ENCODE measurements at regions not wholly inside any gene's neighbourhood (a gene's known extent, or its start where the extent isn't known, plus 50 kb on each side); places are given as distances from the start of the nearest gene placed in this dataset.

DNA sequence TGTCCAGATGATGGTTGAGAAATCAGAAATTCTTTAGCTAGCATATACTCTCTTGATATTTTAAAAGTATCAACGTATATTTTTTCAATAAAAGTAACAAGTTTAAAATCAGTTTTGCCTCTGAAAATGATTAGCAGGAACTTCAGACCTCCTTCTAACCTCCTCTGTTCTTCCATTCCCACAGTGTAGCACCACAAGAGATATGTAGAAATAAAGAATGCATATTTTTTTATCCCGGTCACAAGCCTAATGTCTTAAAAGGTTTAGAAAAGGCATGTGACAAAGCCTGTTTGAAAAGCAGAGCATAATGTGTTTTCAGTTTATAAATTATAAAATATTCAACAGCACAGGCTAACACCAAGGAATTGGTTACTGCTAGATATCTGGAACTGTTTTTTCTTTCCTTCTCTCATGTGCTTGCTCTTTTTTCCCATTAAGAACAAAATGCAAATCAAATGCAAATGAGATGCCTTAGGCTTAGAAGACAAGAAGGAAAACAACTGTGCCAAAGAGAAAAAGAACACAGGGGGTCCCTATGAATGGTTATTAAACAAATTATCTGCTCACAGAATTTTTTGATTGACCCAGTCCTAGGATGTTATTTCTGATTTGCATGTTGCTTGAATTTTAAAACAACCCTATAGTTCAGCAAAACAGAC is 351.7 kb upstream of the FAM241A start:
- no peak for DNase-seq (ENCODE audit: low read depth, low spot score)

DNA sequence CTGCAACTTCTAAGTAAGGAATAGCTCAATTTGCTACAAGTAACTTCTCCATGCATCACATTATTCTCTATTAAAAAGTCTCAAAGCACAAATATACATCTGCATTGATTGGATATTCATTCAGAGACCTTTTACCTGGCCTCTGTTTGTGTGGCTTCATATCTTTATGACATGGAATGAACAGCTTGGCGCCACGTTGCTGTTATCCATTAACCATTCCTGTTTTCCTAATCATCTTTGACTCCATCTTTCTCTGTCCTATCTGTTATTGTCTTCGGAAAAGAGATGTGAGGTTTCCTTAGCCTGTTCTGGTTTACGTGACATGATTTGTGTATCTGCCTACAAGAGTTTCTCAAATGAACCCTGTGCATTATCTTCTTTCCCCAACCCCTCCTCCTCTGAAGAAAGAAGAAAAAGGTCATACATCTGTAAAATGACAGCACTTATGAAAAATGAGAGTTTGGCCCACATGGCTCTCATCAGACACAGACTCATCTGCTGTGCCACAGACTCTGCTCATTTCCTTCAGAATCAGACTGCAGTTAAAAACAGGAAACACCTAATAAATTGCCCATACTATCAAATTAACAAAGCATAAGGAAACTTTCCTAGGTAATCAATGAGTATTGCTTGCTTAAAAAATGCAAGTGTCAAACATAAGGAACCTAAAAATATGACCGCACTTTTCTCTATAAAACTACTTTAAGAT is 347.6 kb upstream of the FAM241A start:
- no peak for DNase-seq (ENCODE audit: low read depth, low spot score)

DNA sequence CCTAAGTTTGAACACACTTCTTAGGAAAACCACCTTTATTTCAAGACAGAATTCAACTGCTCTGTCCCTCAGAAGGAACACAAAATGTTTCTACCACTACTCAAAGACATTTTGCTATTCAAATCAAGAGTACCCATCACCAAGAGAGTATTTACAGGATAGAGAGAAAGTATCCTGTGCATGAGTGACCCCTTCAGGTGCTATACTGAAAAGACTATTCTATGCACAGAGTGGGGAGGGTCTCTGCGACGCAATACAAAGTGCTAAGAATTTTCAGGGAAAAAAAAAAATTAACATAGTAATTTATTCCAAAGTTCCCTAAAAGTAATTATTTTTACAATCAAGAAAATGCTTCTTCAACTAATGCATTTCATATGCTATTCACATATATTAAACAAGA is 346.4 kb upstream of the FAM241A start:
- no peak for DNase-seq (ENCODE audit: low read depth, low spot score)

DNA sequence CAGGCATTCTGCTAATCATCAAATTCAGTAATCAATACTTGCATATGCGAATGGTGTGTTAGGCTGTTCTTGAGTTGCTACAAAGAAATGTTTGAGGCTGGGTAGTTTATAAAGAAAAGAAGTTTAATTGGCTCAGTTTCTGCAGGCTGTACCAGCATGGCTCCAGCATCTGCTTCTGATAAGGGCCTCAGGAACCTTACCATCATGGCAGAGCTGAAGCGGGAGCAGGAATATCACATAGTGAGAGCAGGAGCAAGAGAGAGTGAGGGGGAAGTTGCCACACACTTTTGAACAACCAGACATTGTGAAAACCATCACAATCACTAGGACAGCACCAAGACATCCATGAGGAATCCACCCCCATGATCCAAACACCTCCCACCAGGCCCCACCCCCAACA is 344.7 kb upstream of the FAM241A start:
- DNase-seq (ENCODE audit: low read depth, low spot score), result no peak

DNA sequence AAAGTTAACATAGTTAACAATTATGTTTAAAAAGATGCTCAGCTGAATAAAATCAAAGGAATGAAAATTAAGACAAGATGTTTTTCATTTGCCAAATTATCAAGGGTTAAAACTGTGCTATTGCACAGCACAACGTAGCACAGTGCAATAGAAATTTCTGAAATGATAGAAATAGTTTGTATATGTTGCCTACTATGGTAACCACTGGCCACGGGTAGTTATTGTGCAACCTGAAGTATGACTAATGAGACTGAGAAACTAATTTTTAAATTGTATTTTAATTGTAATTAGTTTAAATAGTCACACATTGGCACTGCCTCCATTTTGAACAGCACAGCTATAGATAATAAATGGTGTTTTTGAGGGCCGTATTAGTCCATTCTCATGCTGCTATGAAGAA is 343.1 kb upstream of the FAM241A start:
- no peak for DNase-seq (ENCODE audit: low read depth, low spot score)

DNA sequence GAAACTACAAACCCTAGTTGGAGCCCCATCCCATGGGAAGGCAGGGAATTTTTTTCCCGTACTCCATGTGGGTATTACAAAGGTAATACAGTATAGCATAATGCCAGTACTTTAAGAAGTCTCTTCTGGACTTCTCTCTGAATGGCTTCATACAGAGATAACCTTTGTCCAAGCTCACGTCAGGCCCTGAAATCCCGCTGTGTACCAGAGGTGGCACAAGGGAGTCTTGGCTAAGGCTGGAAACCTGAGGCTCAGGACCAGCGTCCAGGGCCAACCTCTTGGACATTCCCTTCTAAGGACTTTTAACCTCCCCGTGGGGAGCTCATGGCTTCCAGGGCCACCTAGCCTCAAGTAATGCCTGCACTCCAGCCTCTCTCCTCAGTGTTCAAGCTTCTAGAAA is 338.9 kb upstream of the FAM241A start:
- DNase-seq (ENCODE audit: low read depth, low spot score), result peak; percentile 44

DNA sequence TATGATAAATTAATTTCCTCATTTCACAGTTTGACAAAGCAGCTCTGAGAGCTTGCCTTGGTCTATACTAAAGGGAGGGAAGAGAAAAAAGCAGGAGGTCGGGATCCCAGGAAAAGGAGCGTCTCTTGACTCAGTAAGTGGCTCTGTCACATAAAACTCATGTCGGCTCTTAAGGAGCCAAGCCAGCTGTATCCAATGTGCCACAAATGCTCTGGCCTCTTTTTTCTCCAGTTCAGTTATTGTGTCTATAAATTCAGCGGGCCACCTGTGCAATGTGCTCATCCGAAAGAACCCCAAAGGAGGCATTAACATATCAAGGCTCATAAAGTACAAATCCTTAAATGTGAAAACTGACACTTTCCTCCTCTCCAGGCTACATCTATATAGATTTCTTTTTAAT is 337.7 kb upstream of the FAM241A start:
- DNase-seq (ENCODE audit: low read depth, low spot score), result no peak

DNA sequence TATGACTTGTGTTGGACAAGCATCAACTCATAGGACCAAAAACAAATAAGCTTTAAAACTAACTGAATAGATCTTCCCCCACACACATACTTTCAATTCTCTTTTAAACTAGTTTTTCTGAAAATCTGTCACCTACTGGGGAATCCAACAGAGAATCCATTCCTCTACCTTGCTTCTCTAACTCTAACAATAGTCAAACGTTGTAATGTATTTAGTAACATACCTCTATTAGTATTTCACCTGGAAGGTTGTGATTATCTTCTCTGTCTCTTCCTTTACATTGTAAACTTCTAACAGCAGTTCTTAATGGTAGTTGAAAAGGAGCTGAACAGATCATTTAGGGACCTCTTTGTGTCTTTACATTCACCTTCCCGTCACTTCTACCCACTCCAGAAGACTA is 337.1 kb upstream of the FAM241A start:
- no peak for DNase-seq (ENCODE audit: low read depth, low spot score)

DNA sequence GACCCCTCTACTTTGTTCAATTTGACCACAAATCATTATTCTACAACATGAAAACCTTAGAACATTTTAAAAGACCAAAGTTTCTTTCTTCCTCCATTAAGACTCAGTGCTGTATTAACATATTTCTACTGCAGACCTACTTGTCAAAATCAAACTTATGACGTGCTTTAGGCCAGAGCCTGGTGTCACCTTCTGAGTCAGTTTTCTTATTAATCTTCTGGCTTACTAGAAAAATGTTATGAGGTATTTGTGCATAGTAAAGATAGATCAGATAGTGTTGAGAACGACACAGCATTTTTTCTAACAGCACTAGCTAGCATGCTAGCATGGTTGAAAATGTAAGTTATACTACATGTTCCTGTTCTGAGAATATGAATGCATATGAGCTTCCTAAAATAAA is 333.6 kb upstream of the FAM241A start:
- DNase-seq (ENCODE audit: low read depth, low spot score), result no peak

DNA sequence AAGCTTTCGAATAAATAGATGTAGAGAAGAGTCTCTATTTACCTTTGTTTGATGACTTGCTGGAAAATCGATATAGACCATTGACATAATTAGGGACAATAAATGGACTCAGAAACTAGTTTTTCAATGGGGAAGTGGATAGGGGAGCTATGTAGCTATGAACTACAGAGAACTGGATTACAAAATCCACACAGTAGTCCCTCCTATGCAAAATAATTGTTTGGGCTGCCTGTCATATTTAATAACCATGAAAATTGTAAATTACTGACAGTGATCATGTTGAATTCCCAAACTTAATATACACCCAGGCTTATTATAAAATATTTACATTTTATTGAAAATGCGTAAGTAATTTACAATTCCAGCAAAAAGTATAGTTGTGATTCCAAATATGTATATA is 333.1 kb upstream of the FAM241A start:
- no peak for DNase-seq (ENCODE audit: low read depth, low spot score)

DNA sequence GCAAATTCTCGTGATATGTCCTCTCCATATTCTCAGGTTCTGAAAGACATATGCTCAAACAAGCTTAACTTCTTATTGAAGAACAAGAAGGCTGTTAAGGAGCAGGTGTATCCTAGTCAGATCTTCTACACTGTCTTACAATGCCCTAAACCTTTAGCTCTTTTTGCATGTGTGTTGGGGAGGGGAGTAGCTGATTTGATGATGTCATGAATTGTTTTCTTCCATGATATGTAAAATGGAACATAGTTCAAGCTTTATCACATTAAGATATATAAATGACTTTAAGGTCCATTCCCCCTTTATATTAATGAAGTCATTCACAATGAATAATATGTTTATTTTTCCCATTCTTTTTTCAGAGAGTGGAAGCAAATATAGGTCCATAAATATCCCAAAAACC is 332.5 kb upstream of the FAM241A start:
- DNase-seq (ENCODE audit: low read depth, low spot score), result no peak

DNA sequence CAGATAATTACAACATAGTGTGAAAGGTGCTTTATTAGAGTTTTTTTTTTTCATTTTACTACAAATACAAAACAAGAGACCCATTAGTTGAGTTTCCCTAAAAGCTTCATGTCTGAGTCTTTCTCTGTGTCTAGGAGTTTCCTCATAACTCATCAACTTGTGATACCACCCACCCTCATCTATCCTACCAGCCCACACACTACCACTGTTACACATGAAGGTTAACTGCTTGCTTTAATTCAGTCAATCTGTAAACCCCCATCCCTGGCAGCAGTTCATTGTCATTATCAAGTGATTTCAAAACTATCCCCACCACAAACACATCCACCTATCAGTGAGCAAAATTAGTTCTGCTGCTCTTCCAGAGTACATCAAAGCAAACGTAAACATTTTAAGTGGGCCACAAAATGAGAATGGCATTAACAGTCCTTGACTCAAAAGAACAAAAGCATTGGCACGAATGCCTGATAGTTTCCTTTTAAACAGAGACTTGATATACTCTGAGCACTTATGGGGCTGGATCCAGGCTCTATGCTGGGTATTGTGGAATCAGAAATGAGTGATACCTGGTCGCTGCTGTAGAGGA is 331.6 kb upstream of the FAM241A start:
- DNase-seq (ENCODE audit: low read depth, low spot score), result no peak

DNA sequence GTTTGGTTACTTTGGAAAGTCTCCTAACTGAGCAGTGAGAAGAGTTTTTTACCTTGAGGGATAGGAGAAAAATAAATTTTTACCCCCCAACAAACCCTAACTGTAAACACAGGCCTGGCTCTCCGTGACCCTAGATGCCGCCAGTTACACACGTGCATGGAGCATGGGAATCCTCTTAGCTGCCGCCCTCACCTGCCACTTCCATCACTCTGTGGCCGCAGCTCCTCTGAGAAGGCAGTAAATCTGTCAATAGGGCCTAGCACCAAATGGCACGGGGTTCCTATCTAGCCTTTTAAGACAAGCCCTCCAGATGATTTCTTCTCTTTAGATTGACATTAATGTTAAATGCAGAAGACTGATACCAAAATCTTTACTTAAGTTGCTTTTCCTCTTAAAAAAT is 330.3 kb upstream of the FAM241A start:
- DNase-seq (ENCODE audit: low read depth, low spot score), result no peak

DNA sequence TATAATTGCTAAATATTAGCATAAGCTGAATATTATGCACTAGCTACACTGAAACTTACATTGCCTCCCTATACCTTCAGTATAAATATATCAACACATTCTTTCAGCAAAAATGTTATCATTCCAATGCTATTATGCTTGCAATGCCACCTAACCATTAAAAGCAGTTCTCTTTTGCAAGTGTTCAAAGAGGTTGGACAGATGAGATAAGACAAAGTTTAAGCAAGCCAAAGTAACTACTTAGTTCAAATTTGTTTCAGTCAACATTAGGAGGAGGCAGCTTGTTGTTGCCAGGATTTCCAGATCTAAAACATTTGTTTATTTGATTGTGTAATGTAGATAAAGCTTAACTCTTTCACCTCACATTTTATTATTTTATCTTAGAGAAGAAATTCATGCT is 323.9 kb upstream of the FAM241A start:
- DNase-seq (ENCODE audit: low read depth, low spot score), result no peak

DNA sequence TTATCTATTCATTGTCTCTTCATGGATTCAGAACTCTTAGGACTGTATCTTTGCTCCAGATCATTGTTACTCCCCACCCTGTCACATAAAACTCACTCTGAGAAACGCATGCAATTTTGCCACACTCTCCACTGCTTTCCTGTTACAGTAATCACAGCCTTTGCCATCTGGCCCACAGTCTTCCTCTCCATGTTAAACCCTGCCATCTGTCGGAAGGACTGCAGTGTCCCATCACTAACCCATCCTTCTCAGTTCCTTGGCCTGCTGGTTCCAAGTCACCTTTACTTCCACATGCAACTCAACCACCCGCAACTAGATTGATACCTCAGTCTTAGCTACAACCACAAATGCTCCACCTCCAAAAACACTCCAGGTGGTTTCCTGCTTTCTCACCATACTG is 308.7 kb upstream of the FAM241A start:
- DNase-seq (ENCODE audit: low read depth, low spot score), result no peak

DNA sequence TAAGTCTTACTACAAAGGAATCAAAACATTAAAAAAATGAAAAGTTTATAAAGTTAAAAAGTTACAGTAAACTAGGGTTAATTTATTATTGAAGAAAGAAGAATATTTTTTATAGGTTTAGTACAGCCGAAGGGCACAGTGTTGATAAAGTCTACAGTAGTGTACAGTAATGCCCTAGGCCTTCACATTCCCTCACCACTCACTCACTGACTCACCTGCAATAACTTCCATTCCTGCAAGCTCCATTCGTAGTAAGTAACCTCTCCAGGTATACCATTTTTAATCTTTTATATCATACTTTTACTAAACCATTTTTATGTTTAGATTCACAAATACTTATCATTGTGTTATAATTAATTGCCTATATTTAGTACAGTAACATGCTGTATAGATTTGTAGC is 307.5 kb upstream of the FAM241A start:
- DNase-seq (ENCODE audit: low read depth, low spot score), result no peak

DNA sequence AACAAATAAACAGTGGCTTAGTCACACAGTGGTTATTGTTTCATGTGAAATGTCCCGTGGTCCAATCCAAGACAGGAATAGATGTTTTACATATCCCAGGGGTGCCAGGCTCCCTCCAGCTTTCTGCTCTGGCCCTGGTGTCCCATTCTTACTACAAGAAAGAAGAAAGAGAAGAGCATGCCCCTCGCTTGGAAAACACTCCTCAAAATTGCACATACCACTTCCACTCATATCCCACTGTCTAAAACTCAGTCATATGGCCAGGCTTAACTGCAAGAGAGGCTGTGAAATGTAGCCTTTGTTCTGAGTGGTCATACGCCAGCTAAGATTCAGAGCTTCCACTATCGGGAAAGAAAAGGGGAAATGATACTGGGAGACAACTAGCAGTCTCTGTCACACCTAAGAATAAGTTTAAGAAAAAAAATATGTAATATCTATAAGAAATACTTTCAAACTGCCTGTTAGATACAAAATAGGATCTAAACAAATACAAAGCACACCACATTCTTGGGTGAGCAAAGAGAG is 306.8 kb upstream of the FAM241A start:
- DNase-seq (ENCODE audit: low read depth, low spot score), result no peak

DNA sequence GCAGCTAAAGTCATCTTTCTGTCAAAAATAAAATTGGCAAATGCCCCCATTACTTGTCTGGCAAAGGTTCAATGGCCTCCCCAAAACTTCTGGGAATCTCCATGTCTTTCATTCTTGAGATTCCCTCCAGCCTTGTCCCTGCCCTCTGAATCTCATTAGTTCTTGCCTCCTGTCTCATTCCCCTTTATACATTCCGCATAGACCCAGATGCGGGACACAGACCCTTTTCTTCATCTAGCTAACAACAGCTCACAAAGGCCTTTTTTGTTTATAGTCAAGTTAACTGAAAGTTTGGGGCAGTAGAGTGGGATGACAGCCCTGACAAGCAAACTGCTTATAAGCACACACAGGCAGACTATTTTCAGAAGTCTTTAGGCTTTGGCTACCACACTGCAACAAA is 306.1 kb upstream of the FAM241A start:
- no peak for DNase-seq (ENCODE audit: low read depth, low spot score)

DNA sequence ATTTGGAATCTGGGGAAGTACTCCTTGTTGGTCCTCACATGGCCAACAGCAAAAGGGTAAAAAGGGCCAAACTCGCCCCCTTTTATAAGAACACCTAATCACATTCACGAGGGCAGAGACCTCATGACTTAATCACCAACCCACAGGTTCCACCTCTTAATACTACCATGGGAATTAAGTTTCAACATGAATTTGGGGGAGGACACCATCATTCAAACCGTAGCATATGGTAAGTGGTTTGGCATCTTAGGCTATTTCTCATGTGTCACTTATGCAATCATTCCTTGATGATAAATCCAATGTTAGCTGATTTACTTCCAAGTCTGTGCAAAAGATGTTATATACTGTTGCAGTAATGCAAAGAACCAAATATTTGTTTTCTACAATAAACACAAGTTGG is 302.9 kb upstream of the FAM241A start:
- DNase-seq (ENCODE audit: low read depth, low spot score), result no peak

DNA sequence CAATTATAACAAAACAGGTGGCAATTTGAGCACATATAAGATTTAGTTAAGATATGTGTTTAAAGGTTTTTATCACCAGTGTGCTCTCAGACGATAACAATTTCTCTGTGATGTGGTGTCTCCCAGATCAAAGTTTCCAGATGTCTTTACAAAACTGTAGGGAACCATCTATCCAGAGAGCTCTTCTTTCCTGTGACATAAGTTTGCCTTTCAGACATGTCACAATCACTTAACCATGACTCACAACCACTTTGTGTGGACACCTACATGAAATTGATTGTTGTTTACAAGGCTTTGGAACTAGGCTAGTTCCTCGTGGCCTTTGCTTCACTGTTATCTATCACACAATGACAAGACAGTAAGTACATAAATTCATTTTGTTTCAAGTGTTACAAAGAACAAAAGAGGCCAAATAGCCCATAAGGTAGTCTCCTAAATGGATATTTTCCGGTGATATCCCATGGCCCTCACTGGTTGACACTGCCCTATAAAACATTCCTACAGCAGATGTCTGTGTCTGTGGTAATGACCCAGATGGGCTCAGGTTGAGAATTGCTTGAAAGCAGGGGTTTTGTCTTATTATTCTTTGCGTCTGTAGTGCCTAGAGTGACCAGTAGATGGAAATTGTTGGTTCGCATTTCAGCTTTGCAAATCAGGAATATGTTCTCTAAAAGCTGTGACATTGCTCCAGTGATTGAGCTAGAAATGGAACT is 297.8 kb upstream of the FAM241A start:
- DNase-seq (ENCODE audit: low read depth, low spot score), result no peak

DNA sequence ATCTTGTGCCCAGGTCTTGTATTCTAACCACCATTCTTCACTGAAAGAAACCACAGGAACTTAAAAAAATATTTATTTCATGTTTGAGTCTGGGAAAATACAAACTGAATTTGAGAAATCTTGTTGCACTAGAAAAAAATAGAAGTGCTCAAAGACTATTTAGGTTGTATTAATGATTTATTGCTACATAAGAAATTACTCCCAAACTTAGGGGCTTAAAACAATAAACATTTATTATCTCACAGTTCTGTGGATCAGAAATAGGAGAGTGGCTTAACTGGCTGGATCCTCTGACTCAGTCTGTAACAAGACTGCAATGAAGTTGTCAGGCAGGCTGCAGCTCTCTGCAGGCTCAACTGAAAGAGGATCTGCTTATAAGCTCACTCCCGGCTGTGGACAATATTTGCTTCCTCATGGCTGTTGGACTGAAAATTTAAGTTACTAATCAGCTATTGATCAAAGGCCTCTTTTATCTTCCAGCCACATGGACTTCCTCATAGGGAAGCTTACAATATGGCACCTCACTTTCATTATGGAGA is 295.4 kb upstream of the FAM241A start:
- DNase-seq (ENCODE audit: low read depth, low spot score), result no peak

DNA sequence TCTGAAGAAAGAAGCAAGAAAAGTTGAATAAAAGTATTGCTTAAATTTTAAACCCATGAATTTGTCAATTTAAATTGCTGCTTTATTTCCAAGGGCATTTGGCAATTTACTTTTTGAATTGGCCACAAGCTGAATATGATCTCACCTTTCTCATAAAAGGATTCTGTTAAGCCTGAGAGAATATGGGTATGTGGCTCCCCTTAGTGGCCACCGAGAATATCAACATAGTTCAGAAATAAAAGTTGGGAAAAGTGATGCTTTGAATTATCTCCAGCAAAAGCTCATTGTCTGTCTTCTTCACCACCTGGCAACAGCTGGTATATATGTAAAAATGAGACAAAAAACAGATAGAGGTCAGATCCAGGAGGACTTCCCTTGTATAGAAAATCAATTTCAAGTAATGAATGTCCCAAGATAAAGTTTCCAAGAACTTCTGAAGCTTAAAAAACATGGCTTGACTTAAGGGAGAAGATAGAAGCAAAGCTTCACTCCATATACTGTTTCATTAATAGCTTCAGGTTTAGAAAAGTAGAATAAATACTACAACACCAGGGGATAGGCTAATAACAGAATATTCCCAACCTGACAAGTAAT is 290.7 kb upstream of the FAM241A start:
- DNase-seq (ENCODE audit: low read depth, low spot score), result no peak
